NCI-H226 (cell line): ENCODE measurements at regions not wholly inside any gene's neighbourhood (a gene's known extent, or its start where the extent isn't known, plus 50 kb on each side); places are given as distances from the start of the nearest gene placed in this dataset.

Experiments
- DNase-seq: peaks from one replicate; pipeline ENCODE4 v3.0.0-alpha.2; 2015

DNA sequence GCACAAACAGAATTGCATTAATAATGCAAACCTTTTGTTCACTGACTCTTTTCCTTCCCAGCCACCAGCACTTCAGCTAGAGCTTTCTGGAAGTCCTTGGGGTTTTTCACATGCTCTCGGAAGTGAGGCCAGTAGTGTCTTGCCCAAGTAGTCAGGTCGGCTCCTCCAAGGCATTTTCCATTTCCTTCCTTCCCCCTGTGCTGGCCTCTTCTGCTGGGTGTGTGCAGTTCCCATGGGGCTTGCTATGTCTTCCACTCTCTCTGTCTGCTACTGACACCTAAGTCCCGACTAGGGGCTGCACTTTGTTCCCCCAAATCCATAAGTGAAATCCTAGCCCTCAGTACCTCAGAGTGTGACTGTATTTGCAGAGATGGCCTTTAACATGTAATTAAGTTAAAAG, 175.6 kb upstream of the BMPER start:
- no peak for DNase-seq

DNA sequence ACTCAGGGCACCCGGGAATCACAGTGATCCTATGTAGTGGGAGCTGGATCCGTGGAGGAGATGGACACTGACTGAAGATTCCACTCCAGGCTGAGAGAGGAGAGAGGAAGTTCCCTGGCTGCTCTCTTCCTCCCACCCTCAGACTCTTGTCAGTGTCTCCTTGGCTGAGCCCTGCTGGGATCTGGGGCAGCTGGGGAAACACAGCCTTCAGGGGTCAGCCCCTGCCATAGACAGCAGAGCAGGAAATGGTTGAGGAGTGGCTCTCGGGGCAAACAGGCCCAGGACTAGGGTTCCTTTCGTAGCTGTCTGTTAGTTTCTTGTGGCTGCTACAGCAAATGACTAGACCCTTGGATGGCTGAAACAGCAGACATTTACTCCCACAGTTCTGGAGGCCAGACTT, 174.4 kb upstream of the BMPER start:
- DNase-seq: no peak

DNA sequence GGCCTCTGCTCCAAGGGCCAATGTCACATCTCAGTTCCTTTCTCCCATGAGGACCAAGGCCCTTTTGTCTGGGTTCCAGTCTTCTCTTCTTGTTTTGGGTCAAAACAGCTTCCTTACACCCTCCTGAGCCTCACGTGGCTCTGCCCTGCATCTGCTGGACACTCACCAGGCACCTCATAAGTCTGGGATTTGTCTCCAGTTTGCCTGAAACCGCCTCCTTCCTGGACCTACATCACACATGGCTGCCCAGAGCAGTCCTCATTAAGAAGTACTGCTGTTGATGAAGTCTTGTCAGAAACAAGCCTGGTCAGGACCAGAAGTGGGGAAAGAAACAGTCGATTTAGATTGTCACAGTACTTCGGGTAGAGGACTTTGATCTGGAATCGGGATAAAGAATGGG, 173.4 kb upstream of the BMPER start:
- no peak for DNase-seq

DNA sequence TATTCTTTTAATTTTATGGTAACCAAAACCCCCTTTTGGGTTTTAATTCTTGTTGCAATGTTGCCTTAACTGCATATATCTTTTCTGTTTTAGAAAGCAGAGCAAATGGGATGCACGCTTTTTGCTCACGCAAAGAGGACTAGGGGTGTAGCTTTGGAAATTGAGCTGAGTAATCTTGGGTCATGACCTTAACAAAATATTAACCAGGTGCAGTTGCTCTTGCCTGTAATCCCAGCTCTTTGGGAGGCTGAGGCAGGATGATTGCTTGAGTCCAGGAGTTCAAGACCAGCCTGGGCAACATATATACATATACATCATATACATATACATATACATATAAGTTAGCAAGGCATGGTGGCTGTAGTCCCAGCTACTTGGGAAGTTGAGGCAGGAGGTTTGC, 172.9 kb upstream of the BMPER start:
- no peak for DNase-seq

DNA sequence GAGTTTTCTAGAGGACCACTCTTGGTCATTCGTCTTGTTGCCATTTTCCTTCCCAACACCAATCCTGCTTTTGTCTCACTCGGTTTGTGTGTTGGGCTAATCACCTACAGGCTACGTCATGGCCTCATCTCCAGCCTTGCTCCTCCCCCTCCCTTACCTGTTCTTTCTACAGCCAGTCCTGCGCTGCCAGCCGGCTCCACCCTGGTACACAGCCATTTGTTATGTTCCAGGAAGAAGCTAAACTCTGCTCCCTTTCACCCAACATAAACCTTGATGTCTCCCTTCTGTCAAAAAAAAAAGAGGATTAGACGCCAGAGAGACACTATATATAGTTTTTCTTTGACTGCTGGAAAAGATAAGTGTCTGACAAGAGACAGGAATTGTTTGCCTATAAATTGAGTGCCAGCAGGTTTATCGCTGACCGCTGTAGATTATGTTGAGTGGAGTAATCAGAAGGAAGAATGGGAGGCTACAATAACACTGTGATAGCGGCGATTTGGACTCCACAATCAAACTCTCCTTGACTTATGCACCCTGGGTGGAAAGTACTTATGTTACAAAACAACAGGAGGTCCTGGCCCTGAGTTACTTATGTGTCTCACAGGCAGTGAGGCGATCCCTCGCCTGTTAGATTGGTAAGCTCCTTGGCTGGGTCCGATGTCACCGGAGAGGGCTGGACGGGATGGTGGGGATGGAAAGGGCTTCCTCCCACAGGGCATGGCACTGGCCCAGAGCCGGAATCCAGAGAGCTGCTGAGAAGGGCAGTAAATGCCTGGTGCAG, 171.3 kb upstream of the BMPER start:
- DNase-seq: peak; percentile 84

DNA sequence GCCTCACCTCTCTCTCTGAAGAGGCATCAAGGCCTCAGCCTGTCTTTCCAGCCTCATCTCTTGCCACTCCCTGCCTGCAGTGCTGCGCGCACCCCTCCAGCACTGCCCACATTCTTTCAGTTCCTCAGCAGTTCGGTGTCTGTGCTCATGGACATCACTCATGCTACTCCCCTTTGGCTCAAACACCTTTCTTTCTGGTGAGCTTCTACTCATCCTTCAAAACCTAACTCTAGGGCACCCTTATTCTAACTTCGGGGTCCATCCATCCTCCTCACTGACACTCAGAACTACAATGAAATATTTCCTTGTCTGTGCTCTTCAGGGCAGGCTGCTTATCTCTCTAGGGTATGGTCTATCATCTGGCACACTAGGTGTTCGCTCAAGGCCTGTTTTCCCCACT, 169.9 kb upstream of the BMPER start:
- no peak for DNase-seq

DNA sequence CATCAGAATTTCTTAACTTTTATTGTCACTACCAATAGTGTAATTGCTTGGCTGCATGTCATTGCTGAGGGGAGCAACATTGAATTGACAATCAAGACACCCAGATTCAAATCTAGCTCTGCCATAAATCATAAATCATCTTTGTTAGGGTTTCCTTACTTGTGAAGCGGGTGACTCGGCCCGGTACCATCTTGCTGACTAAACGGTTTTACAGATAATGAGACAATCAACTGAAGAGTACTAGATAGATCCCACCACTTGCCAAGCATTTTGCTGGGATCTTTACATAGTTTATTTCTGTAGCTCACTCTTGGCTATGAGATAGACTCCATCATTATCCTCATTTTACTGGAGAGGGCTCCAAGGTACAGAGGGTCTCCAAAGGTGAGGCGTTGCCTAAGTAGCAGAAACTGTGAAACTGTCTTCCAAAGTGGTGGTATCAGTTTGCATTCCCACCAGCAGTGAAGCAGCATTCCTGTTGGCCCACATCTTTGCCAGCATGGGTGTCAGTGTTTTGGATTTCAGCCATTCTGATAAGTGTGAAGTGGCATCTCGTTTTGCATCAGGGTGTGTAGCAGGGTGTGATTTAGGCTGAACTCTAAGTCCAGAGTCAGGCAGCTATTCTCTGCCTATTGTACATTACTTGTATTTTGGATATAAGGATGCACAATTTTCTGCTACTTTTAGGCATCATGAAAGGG, 168.7 kb upstream of the BMPER start:
- peak; percentile 60 for DNase-seq

DNA sequence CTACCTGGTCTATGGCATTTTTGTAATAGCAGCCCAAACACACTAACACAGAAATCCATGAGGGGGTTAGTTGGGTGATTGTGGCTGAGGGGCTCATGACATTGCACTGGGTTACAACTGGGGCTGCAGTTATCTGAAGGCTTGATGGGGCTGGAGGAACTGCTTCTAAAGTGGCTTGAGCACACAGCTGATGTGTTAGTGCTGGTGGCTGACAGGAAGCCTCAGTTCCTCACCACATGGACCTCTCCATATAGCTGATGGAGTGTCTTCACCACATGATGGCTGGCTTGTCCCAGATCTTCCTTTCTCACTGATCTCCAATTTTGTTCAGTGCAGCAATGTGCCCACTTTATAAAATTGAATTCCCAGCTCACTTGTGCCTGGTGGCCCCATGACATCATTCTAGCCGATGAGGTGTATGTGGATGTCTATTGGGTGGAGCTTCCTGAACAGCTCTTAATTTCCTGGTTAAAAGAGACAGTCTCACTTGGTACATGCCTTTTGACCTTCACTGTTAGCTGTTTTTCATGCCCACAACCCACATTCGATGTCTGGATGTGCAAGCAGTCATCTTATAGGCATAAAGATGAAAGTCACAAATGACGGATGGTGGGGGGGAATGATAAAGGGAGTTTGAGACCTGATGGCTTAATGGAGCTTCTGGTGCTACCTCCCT, 166.9 kb upstream of the BMPER start:
- no peak for DNase-seq

DNA sequence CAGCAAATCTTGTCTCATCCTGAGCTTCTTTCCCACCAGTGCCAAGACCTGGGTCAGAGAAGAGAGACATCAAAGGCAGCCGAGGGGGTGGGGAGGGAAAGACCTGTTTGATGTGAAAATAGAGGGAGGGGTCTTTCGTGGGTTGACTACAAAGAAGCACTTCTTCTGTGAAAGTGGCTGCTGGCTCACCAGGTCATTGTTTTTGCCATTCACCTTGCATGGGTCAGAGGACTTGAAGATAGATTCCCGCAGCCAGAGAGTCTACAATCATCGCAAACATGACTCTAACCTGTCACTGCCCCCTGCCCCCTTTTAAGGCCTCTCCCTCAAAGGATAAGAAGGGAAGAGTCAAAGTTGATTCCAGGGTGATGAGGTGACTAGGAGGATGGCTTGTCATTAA, 166.1 kb upstream of the BMPER start:
- DNase-seq: no peak

DNA sequence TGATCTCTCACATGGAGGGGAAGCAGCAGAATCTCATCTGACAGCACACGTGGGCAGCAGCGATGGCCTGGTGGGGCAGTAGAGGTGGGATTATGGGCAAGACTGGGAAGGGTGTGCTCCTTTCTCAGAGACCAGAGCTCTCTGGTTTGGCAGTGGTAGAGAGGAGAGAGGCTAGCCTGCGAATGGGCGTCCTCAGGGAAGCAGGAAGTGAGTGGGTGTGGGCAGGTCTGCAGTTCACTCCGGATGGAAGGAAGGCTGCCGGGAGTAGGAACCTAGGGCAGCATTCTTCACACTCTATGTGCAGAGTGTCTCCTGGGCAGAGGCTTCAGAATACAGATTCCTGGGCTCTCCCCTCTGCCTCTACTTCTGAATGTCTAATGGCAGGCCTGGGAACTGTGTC, 162.8 kb upstream of the BMPER start:
- no peak for DNase-seq

DNA sequence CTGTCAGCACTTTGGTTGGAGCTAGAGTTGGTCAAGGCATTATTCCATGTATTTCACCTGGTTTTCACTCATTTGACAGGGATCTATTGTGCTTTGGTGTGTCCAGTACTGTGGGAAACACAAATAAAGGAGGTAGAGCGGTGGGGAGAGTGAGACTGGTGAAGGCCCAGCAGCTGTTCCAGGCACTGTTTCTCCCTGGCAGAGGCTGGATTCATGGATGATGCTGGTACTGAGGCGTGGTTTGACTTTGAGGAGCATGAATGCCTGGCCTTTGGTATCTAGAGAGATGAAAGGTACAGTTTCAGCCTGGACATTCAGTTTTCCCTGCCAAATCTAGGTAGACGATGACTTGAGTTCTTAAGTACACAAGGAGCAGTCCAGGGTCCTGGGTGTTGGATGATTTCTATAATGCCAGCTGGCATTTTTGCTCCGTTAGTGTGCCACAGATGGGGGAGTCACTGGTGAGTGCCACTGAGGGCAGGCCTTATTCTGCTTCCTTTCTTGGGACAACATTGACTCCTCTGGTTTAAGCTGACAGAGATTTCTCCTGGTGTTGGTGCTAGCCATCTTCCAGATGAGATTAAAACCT, 162.2 kb upstream of the BMPER start:
- no peak for DNase-seq

GRCh38 chr7:33743594-33743993, 161.7 kb upstream of the BMPER start:
- peak; percentile 75 for DNase-seq

GRCh38 chr7:33744293-33745075, 160.9 kb upstream of the BMPER start:
- peak; percentile 47 for DNase-seq

DNA sequence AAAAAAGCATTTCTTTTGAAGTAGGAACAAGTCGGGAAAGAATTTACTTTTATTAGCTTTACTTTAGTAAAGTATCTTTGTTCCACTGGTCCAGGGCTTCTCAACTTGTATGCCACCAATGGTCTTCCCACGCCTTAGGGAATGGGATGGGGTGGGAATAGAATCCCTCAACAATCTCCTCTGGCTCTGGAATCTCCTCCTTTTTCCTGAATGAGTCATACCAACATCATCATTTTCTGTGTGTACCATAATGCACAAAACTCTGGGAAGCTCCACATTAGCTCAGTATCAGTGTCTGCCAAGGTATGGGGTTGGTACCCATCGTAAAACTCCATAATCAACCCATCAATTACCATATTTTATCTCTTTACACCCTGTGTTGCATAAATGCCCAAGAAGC, 159.4 kb upstream of the BMPER start:
- peak; percentile 88 for DNase-seq

- DNase-seq: no peak
Observed at GRCh38 chr7:33748793-33749192, 156.5 kb upstream of the BMPER start.

GRCh38 chr7:33750177-33750576, 155.2 kb upstream of the BMPER start:
- DNase-seq: no peak

- DNase-seq: no peak
Observed at GRCh38 chr7:33751443-33751842, 153.9 kb upstream of the BMPER start.

GRCh38 chr7:33753881-33754525, 151.3 kb upstream of the BMPER start:
- DNase-seq: no peak

DNA sequence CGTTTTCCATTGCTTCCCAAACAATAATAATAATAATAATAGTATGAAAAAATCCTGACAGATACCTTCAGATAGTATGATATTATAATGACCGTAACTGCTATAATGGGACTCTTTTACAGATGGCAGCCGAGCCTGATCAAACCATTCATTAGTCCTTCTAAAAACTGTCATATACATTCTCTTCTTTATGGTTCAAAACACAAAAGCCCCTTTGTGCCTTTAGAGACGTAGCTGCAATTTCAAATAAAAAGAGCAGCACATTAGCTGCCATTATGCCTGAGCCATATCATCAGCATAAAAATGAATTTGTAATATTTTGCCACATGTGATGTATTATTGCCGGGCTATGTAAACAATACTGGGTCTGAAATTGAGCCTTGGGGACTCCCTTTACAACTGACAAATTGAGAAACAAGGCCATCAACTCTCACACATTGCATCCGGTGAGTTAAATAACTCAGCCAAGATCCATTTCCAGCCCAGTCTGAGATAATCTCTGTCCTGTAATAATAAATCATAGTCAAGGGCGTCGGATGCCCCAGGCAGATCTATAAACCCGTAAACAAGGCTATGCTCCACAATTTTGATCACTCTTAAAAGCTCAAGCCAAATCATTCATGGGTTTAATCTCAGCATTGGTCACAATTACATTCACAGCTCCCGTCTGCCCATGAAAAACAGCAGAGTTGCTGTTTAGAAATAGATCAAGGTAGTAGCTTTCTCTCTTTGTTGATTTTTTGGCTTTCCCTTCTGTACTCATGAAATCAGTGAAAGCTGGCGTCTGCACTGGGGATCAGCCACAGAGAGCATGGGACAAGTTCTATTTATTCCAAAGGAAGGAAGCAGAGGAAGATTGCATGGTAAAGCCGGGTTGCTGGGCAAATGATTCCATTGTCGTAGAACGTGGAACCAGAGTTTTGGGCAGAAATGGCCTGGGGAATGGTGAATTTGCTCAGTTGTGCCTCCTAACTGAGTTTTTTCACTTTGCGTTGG, 150.1 kb upstream of the BMPER start:
- no peak for DNase-seq

DNA sequence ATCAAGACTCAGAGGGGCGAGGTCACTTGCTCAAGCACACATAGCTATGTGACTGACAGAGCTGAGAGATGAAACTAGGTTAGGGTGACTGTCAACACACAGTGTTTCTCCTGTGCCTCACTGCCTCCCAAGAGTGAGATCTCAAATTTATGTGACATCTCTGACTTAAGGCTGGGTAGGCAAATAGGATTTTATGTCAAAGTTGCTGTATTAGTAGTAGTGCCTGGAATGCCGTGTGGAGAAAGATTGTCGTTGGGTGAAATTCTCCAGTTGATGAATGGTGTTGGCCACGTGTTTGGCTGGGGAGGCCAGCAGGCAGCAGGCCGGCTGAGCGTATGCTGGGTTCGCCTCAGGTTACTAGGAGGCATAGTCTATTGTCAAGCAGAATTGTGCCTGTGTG, 148.3 kb upstream of the BMPER start:
- DNase-seq: no peak

DNA sequence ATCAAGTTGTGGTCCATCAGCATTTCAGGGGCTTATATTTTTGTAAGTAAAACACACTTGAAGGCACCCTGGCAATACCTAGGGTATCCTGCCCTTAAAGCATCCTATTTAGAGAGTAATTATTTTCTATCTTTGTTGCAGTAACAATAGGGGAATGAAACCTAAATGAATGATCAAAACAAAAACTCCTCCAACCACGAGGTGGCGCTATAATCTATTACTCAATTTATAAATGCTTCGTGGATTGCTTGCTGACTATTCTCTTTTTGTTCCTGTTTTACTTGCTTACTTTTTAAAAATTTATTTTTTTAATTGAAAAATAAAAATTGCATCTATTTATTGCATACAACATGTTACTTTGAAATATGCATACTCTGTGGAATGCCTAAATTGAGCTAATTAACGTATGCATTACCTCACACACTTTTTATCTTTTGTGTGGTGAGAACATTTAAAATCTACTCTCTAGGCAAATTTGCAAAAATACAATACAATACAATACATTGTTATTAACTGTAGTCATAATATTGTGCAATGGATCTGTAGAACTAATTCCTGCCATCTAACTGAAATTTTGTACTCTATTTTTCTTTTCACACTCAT, 147.7 kb upstream of the BMPER start:
- DNase-seq: peak; percentile 41
